Mucosa of rectum (tissue), 2 donors: ENCODE measurements at regions not wholly inside any gene's neighbourhood (a gene's known extent, or its start where the extent isn't known, plus 50 kb on each side); places are given as distances from the start of the nearest gene placed in this dataset.

ENCODE experiments used
- H3K27ac ChIP-seq, 2 donors: one replicate each; pipeline ENCODE4 v1.7.0; 2013; ENCODE audit warnings: inconsistent platforms in 2 of 2, low read depth in 2 of 2, low read length in 2 of 2
- H3K27me3 ChIP-seq, 2 donors: one replicate each; pipeline ENCODE4 v1.7.0; 2013; ENCODE audit warnings: low read length in 2 of 2; ENCODE audit not compliant: control insufficient read depth in 2 of 2, insufficient read depth in 2 of 2
- H3K36me3 ChIP-seq, 2 donors: one replicate each; pipeline ENCODE4 v1.7.0; 2013; ENCODE audit warnings: low read length in 2 of 2; ENCODE audit not compliant: control insufficient read depth in 2 of 2, insufficient read depth in 2 of 2
- H3K4me1 ChIP-seq, 2 donors: one replicate each; pipeline ENCODE4 v1.7.0; 2013; ENCODE audit warnings: low read length in 2 of 2, mild to moderate bottlenecking in 1 of 2; ENCODE audit not compliant: control insufficient read depth in 2 of 2, insufficient read depth in 2 of 2
- H3K4me3 ChIP-seq, 2 donors: one replicate each; pipeline ENCODE4 v1.7.0; 2013; ENCODE audit warnings: low read length in 2 of 2
- H3K9ac ChIP-seq, 2 donors: one replicate each; pipeline ENCODE4 v1.7.0; 2013; ENCODE audit warnings: low read length in 2 of 2, low read depth in 1 of 2, mild to moderate bottlenecking in 1 of 2
- H3K9me3 ChIP-seq, 2 donors: one replicate each; pipeline ENCODE4 v1.7.0; 2013; ENCODE audit warnings: low read length in 2 of 2; ENCODE audit not compliant: control insufficient read depth in 2 of 2
- donor health status: healthy.
- donor health status: Normal muscosa, but diverticular disease.

DNA sequence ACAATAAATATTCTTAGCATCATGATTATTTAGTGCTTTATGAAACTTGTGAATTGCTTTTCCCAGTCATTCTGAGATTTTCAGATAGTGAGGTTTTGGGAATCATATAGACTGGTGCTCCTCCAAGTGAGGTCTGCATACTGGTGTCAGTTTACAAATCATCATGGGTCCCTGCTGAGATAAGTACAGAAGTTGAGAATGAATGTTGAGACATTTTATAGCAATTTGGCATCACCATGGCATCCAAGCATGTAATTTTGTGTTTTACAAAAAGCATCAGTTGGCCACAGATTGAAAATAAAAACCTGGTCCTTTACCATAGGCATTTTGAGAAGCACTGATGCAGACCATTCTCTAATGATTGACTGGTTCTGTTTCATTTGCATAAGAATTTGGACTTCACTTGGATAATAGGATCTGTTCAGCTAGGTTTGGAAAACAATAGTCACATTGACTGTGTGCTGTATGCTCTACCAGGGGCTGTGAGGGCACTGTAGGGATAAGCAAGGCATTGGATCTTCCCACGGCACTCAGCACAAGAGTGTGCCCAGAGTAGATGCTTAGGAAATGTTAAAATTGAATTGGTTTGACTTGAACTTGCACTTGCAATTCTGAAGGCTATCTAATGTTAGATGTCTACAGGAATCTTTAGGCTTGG lies 79.0 kb upstream of the JUN start:
- H3K9ac ChIP-seq = no peak overlapping the region
- no peak overlapping the region for H3K27ac ChIP-seq
- peaks cover 1 to 8% of the 10 kb centered on the region in 2 donors for H3K4me1 ChIP-seq
- no peak overlapping the region for H3K4me3 ChIP-seq
- no peaks in the 10 kb centered on the region for H3K9me3 ChIP-seq
- H3K27me3 ChIP-seq = no peaks in the 10 kb centered on the region
- no peaks in the 10 kb centered on the region for H3K36me3 ChIP-seq

DNA sequence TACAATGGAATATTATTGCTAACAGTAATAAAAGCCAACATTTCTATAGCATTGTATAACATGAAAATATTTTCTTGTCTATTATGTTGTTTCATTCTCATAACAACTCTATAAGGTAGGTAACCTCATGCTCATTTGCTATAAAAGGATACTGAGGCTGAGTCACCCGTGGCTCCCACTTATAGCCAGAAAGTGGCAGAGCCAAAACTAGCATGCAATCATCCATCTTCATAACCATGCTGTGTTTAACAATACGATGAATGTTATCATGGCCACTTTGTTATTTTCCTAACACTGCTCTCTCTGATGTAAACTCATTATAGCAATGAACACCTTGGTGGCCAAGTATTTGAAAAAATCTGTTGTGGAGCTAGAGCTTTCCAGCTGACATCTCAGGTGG lies 80.8 kb upstream of the JUN start:
- H3K9ac ChIP-seq = no peak overlapping the region
- no peak overlapping the region for H3K4me3 ChIP-seq

DNA sequence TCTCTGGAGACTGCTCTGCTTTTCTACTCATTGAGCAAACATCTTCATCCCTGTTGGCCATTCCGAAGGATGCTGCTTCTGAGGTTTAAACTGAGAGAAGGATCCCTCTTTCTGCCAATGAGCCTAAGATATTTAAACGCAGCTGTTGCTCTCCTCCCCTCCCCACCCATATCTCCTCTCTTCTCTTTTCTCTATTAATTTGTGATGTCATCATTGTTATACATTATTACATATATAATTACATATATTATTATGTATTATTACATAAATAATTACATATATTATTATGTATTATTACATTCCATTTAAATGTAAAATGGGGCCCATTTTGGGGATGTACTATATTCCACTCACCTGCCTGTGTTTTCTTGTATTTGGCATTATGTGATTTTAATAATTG lies 82.7 kb upstream of the JUN start:
- Histone ChIP-seq H3K27ac (no peak overlapping the region), H3K9me3 (no peaks in the 10 kb centered on the region), H3K4me1 (peaks cover 0 to 6% of the 10 kb centered on the region in 2 donors), H3K4me3 (no peak overlapping the region), H3K9ac (no peak overlapping the region), H3K27me3 (no peaks in the 10 kb centered on the region), H3K36me3 (no peaks in the 10 kb centered on the region)

More for the DNA sequence above, 80.8 kb upstream of the JUN start:
- no peaks in the 10 kb centered on the region for H3K36me3 ChIP-seq
- H3K4me1 ChIP-seq = peaks cover 0 to 4% of the 10 kb centered on the region in 2 donors
- no peaks in the 10 kb centered on the region for H3K9me3 ChIP-seq
- no peak overlapping the region for H3K27ac ChIP-seq
- H3K27me3 ChIP-seq = no peaks in the 10 kb centered on the region

DNA sequence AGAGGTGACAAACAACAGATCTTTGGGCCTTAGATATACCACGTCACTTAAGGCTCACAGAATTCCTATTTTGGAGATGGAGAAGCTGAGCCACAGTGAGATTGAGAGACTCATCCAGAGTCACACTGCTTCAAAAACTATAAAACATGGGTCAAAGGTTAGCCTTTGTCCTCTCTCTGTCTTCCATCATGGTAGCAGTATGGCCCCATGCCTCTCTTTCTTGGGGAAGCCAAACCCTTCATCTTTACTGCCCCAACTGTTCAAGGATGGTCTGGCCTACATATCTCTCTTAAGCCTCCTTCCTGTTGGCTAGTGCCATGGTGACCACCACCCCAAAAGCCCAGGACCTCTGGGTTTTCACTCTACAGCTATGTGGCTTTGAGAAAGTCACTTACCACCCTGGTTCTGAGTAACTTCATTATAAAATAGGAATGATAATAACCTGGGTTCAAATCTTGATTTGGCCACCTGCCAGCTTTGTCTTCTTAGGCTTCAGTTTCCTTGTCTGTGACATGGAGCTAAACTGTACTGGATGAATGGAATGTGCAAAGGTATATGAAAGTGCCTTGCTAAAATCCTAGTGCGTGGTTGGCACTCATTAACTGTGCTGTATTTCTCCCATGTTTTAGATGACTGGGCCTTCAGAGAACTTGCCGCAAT lies 85.9 kb upstream of the JUN start:
- H3K9me3 ChIP-seq = no peaks in the 10 kb centered on the region
- no peak overlapping the region for H3K4me3 ChIP-seq
- no peaks in the 10 kb centered on the region for H3K27me3 ChIP-seq
- peaks cover 4 to 16% of the 10 kb centered on the region in 2 donors for H3K4me1 ChIP-seq
- H3K36me3 ChIP-seq = no peaks in the 10 kb centered on the region
- H3K27ac ChIP-seq = peak overlapping the region; percentile 44 to 77
- no peak overlapping the region for H3K9ac ChIP-seq

DNA sequence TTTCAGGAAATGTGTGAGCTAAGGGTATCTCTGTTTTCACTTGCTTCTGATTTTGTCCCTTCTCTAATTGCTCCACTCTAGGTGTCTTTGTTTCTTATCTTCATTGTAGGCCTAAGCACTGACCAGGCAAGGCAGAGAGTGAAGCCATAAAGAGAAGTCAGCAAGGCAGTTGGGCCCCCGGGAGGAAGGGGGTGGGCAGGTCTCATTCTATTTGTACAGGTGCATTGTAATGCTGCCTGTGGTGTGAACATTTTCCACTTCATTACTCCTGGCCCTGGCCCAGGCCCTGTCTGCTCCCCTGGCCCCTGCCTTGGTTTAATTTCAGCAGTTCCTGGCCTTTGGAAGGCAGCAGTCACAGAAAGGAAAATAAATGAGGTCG lies 86.4 kb upstream of the JUN start:
- no peaks in the 10 kb centered on the region for H3K27me3 ChIP-seq
- peaks cover 8 to 22% of the 10 kb centered on the region in 2 donors for H3K4me1 ChIP-seq
- H3K9ac ChIP-seq = no peak overlapping the region
- peak overlapping the region; percentile 44 to 77 for H3K27ac ChIP-seq
- no peak overlapping the region for H3K4me3 ChIP-seq
- no peaks in the 10 kb centered on the region for H3K9me3 ChIP-seq
- H3K36me3 ChIP-seq = no peaks in the 10 kb centered on the region

DNA sequence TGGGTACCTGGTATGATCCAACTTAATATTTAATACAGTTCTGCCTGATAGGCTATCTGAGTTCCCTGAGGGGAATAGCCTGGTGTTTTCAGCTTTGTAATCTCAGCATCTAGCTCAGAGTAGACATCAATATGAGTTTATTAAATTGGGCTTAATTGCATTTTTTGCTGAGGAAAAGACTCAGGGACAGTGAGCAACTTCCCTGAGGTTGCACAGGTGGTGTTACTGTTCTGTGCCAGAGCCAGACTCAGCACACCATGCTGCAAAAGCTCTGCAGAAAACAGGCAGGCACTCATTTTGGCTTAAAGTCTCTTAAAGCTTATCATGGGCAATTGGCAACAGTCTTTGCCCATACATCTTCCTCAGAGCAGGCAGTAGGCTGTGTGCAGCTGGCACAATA lies 90.5 kb upstream of the JUN start:
- H3K4me3 ChIP-seq = no peak overlapping the region
- no peaks in the 10 kb centered on the region for H3K27me3 ChIP-seq
- peaks cover 11 to 24% of the 10 kb centered on the region in 2 donors for H3K4me1 ChIP-seq
- no peaks in the 10 kb centered on the region for H3K9me3 ChIP-seq
- no peaks in the 10 kb centered on the region for H3K36me3 ChIP-seq
- H3K27ac ChIP-seq = peak overlapping the region; percentile 52 to 56
- H3K9ac ChIP-seq = no peak overlapping the region

DNA sequence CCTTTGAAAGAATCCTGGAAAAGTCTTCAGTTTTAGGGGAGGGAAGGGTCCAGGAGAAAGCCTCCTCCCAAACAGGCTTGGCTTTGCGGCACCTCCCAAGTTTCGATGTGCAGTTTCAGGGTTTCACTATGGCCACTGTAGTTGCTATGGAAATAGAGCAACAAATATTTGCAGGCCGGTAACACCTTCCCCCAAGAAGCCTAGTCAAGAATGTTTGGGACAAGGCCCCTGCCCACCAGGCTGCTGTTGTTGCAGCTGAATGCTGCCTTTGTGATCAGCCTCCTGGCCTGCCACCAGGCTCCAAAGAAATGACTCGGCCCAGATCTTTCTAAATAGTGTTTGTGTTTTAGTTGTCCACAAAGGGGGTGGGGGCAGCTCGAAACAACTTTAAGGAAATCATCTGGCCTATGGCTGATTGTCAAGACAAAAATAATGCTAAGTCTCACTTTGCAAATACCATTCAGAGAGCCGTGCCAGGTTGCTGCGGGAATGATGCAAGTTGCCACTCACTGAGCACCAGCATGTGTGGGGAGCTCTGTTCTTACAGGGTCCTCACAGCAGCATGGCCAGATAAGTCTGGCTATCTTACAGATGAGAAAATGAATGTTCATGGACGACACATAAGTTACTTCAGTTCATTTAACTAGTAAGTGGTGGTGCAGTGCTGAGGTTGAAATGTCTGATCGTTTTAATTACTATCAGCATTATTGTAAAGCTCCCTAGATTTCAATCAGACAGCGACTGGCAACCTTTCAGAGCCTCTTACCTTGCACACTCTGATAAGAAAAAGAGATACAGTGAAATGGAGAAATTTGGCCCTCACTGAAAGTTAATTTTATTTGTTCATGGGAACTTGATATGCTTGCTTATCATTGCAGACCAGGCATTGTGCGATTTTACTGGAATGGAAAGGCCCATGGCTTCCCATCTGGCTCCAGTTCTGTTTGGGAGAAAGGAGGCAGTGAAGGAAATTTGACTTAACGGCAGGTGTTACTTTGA lies 91.2 kb upstream of the JUN start:
- Histone ChIP-seq H3K36me3 (no peaks in the 10 kb centered on the region), H3K9me3 (no peaks in the 10 kb centered on the region), H3K4me3 (no peak overlapping the region), H3K27me3 (no peaks in the 10 kb centered on the region), H3K27ac (peak overlapping the region; percentile 52 to 56), H3K4me1 (peaks cover 11 to 21% of the 10 kb centered on the region in 2 donors), H3K9ac (peak overlapping the region; percentile 27 to 35)

DNA sequence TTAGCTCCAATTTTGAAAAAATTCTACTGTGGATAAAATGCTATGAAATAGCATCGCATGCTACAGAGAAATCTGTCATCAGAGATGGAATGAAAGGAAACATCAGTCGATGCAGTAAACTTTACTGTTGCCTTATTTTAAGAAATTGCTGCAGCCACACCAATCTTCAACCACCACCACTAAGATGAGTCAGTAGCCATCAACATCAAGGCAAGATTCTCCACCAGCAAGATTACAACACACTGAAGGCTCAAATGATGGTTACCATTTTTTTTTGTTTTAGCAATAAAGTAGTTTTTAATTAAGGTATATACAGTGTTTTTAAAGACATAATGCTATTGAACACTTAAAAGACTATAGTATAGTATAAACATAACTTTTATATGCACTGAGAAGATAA lies 95.6 kb upstream of the JUN start:
- Histone ChIP-seq H3K27me3 (no peaks in the 10 kb centered on the region), H3K4me3 (no peak overlapping the region), H3K9me3 (no peaks in the 10 kb centered on the region), H3K4me1 (peaks cover 28 to 39% of the 10 kb centered on the region in 2 donors), H3K27ac (no peak overlapping the region), H3K36me3 (no peaks in the 10 kb centered on the region), H3K9ac (no peak overlapping the region)

DNA sequence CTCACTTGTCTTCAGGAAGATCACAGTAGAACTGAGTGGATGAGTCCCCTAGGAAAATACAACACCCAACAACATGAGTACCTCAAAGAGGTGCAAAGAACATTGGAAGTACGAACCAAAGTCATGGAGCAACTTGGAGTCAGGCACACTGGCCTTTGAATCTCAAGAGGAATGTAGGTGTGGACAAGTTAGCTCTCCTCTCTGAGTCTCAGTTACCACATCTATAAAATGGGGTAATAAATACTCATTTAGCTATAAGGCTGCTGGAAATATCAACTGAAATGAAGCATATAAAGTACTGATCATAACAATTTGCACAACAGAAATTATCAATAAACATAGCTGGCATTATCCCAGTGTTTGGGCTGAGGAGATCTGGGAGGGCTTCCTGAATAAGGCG lies 96.7 kb upstream of the JUN start:
- Histone ChIP-seq H3K27ac (peak overlapping the region in 1 of 2 donors; percentile 69), H3K27me3 (no peaks in the 10 kb centered on the region), H3K36me3 (no peaks in the 10 kb centered on the region), H3K9me3 (no peaks in the 10 kb centered on the region), H3K4me3 (no peak overlapping the region), H3K4me1 (peaks cover 30 to 40% of the 10 kb centered on the region in 2 donors), H3K9ac (no peak overlapping the region)
